ENCODE measurements at regions not wholly inside any gene's neighbourhood (a gene's known extent, or its start where the extent isn't known, plus 50 kb on each side); places are given as distances from the start of the nearest gene placed in this dataset.
A peak's percentile ranks its signal among the peaks of the same experiment; 100 is the strongest.

- DNase-seq (ENCODE audit: low spot score), result no peak
Observed at GRCh38 chr11:70796648-70797227, 398.4 kb downstream of the CTTN start.

GRCh38 chr11:70798296-70798695, 400.0 kb downstream of the CTTN start:
- no peak for DNase-seq (ENCODE audit: low spot score)

- DNase-seq (ENCODE audit: low spot score), result peak; percentile 77
Observed at GRCh38 chr11:70799386-70799785, 401.1 kb downstream of the CTTN start.

- no peak for DNase-seq (ENCODE audit: low spot score)
Observed at GRCh38 chr11:70802185-70802584, 403.9 kb downstream of the CTTN start.

GRCh38 chr11:70804139-70804837, 406.0 kb downstream of the CTTN start:
- DNase-seq (ENCODE audit: low spot score), result no peak

- no peak for DNase-seq (ENCODE audit: low spot score)
Observed at GRCh38 chr11:70805243-70805642, 406.9 kb downstream of the CTTN start.

GRCh38 chr11:70805971-70806370, 407.6 kb downstream of the CTTN start:
- DNase-seq (ENCODE audit: low spot score), result no peak

- no peak for DNase-seq (ENCODE audit: low spot score)
Observed at GRCh38 chr11:70806461-70807194, 408.3 kb downstream of the CTTN start.

- DNase-seq (ENCODE audit: low spot score), result no peak
Observed at GRCh38 chr11:70807195-70807543, 408.8 kb downstream of the CTTN start.

GRCh38 chr11:70808686-70809375, 410.5 kb downstream of the CTTN start:
- DNase-seq (ENCODE audit: low spot score), result no peak

GRCh38 chr11:70810133-70810532, 411.8 kb downstream of the CTTN start:
- no peak for DNase-seq (ENCODE audit: low spot score)

GRCh38 chr11:70810681-70811080, 412.4 kb downstream of the CTTN start:
- no peak for DNase-seq (ENCODE audit: low spot score)

- DNase-seq (ENCODE audit: low spot score), result no peak
Observed at GRCh38 chr11:70811483-70811882, 413.2 kb downstream of the CTTN start.

GRCh38 chr11:70811915-70812314, 413.6 kb downstream of the CTTN start:
- DNase-seq (ENCODE audit: low spot score), result no peak

GRCh38 chr11:70812472-70812871, 414.1 kb downstream of the CTTN start:
- DNase-seq (ENCODE audit: low spot score), result no peak

GRCh38 chr11:70813651-70814050, 415.3 kb downstream of the CTTN start:
- no peak for DNase-seq (ENCODE audit: low spot score)

- no peak for DNase-seq (ENCODE audit: low spot score)
Observed at GRCh38 chr11:70815485-70815832, 417.1 kb downstream of the CTTN start.

GRCh38 chr11:70816156-70816678, 417.9 kb downstream of the CTTN start:
- DNase-seq (ENCODE audit: low spot score), result no peak

- no peak for DNase-seq (ENCODE audit: low spot score)
Observed at GRCh38 chr11:70818351-70818750, 420.0 kb downstream of the CTTN start.

GRCh38 chr11:70819022-70819421, 420.7 kb downstream of the CTTN start:
- no peak for DNase-seq (ENCODE audit: low spot score)

GRCh38 chr11:70820311-70820710, 422.0 kb downstream of the CTTN start:
- no peak for DNase-seq (ENCODE audit: low spot score)

GRCh38 chr11:70820712-70821111, 422.4 kb downstream of the CTTN start:
- no peak for DNase-seq (ENCODE audit: low spot score)

GRCh38 chr11:70823771-70824170, 425.4 kb downstream of the CTTN start:
- DNase-seq (ENCODE audit: low spot score), result no peak

Data from hepatic stellate cell (primary cell).